ENCODE measurements at regions not wholly inside any gene's neighbourhood (a gene's known extent, or its start where the extent isn't known, plus 50 kb on each side); places are given as distances from the start of the nearest gene placed in this dataset.

GRCh38 chr10:70982443-70982842 is 94.1 kb upstream of the PCBD1 start:
- no peak for TF ChIP-seq EZH2 (IDR thresholded peaks at IDR 0.05; ENCODE audit: borderline replicate concordance, insufficient read depth, low read depth, low read length, poor library complexity, severe bottlenecking)
- no peak for TF ChIP-seq CTCF (IDR thresholded peaks at IDR 0.05)
